ENCODE measurements at regions not wholly inside any gene's neighbourhood (a gene's known extent, or its start where the extent isn't known, plus 50 kb on each side); places are given as distances from the start of the nearest gene placed in this dataset.
A peak's percentile ranks its signal among the peaks of the same experiment; 100 is the strongest.

DNA sequence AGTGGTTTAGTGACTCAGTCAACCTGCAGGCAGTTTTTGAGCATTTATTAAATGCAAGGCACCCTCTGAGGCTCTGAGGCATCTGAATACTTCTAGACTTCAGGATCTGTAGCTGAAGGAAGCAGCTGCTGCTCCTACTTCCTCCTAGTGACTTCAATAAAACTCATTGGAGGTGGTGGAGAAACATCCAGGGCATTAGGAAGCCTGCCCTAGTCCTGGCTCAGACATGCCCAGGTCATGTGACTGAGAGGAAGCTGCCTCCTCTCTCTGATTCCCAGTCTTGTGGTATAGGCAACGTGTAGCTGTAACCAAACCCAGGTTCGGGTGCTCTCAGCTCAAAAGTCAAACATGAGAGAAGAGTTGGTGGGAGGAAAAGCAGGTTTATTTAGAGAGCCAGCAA lies 287.2 kb upstream of the GYPC start:
- no peaks in the 10 kb centered on the region for H3K4me1 ChIP-seq (ENCODE audit: low read depth)
- TF ChIP-seq, protein P1, sequence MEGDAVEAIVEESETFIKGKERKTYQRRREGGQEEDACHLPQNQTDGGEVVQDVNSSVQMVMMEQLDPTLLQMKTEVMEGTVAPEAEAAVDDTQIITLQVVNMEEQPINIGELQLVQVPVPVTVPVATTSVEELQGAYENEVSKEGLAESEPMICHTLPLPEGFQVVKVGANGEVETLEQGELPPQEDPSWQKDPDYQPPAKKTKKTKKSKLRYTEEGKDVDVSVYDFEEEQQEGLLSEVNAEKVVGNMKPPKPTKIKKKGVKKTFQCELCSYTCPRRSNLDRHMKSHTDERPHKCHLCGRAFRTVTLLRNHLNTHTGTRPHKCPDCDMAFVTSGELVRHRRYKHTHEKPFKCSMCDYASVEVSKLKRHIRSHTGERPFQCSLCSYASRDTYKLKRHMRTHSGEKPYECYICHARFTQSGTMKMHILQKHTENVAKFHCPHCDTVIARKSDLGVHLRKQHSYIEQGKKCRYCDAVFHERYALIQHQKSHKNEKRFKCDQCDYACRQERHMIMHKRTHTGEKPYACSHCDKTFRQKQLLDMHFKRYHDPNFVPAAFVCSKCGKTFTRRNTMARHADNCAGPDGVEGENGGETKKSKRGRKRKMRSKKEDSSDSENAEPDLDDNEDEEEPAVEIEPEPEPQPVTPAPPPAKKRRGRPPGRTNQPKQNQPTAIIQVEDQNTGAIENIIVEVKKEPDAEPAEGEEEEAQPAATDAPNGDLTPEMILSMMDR (IDR thresholded peaks at IDR 0.05): no peak
- no peaks in the 10 kb centered on the region for H3K9me3 ChIP-seq
- ATAC-seq (no peak), DNase-seq (peak in 1 of 3 donors; percentile 2)
- intact Hi-C loops (cut with DNase I, micrococcal nuclease): no loop called here
- no peak overlapping the region for H3K4me3 ChIP-seq
- H3K36me3 ChIP-seq (ENCODE audit: low read depth): no peaks in the 10 kb centered on the region

DNA sequence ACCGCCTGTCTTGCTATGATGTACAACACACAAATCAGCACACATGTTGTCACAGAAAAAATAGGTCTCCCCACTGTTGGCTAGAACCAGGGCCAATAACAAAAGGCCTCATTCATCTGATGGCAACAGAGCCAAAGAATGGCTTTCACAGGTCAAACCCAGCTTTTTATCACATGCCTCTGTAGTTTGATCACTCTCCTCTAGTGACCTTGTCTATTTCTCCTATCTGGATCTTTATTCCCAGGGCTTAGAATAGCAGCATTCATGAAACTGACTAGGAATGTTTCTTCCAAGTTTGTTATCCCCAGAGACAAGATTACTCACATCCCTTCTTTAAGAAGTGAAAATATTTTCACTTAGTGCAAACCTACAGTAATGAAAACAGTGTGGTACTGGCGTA lies 285.8 kb upstream of the GYPC start:
- H3K4me1 ChIP-seq (ENCODE audit: low read depth): no peaks in the 10 kb centered on the region
- DNase-seq: no peak
- TF ChIP-seq, protein P1 (IDR thresholded peaks at IDR 0.05): no peak
- H3K9me3 ChIP-seq: no peaks in the 10 kb centered on the region
- H3K4me3 ChIP-seq: no peak overlapping the region
- intact Hi-C loops (cut with DNase I, micrococcal nuclease): no loop called here
- H3K36me3 ChIP-seq (ENCODE audit: low read depth): no peaks in the 10 kb centered on the region
- ATAC-seq: no peak

DNA sequence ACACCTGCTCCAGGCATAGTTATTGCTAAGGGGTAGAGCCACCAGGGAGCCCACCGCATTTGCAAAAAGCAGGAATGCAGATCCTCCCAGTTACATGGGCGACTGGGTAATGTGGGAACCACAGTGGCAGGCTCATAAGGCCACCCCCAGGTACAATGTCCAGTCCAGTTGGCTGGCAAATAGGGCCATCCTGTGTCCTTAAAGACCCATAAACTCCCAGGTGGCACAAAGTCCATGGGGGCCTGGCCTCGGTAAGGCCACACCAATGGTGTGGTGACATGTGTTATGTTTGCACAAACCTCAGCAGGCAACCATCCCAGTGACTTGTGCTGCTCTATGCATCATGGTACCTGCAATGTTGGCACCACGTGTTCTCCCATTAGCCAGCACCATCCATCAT lies 283.6 kb upstream of the GYPC start:
- intact Hi-C loops (cut with DNase I, micrococcal nuclease): no loop called here
- Histone ChIP-seq H3K36me3 (ENCODE audit: low read depth) (no peaks in the 10 kb centered on the region), H3K4me1 (ENCODE audit: low read depth) (no peaks in the 10 kb centered on the region), H3K9me3 (no peaks in the 10 kb centered on the region), H3K4me3 (no peak overlapping the region)
- DNase-seq (no peak), ATAC-seq (no peak)
- TF ChIP-seq, protein P1 (IDR thresholded peaks at IDR 0.05): no peak

DNA sequence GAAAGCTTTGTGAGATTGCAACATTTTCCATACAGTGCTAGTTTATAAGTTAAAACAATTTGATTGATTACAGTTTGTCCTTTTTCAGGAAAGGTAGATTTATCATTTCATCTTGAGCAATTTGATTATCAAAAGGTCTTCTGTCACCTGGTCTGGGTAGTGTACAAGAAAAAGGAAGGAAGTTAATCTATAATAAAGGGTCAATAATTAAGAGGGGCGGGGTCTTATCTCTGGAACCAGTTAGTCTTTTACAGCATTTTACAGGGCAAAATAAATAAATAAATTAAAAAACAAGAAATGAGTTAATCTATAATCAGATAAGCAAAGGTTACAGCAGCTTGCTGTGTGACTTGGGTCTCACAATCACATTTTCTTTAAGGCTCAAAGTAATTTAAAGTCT lies 277.8 kb upstream of the GYPC start:
- intact Hi-C loops (cut with DNase I, micrococcal nuclease): no loop called here
- Histone ChIP-seq H3K9me3 (no peaks in the 10 kb centered on the region), H3K4me1 (ENCODE audit: low read depth) (no peaks in the 10 kb centered on the region), H3K4me3 (no peak overlapping the region), H3K36me3 (ENCODE audit: low read depth) (no peaks in the 10 kb centered on the region)
- ATAC-seq: no peak
- TF ChIP-seq, protein P1 (IDR thresholded peaks at IDR 0.05): no peak
- no peak for DNase-seq

DNA sequence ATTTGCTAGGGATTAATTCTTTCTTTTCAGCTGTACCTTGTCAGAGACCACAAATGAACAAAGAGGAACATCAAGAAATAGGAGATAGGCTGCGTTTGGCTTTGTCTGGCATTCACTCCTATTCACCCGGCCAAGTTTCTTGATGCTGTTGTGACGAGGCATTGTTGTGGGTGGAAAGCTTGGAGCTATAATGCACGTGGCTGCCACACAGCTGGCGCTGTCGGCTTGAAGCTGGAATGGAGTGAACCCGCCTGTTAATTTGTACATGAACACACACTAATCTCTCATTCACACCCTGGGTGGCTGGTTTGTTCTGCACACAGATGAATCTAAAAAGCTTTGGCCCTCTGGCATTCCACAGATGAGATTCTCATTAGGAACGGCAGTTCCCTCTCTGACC lies 274.9 kb upstream of the GYPC start:
- TF ChIP-seq, protein P1 (IDR thresholded peaks at IDR 0.05): no peak
- Histone ChIP-seq H3K36me3 (ENCODE audit: low read depth) (no peaks in the 10 kb centered on the region), H3K9me3 (no peaks in the 10 kb centered on the region), H3K4me3 (no peak overlapping the region), H3K4me1 (ENCODE audit: low read depth) (no peaks in the 10 kb centered on the region)
- no peak for ATAC-seq
- intact Hi-C loops (cut with DNase I, micrococcal nuclease): no loop called here
- no peak for DNase-seq

DNA sequence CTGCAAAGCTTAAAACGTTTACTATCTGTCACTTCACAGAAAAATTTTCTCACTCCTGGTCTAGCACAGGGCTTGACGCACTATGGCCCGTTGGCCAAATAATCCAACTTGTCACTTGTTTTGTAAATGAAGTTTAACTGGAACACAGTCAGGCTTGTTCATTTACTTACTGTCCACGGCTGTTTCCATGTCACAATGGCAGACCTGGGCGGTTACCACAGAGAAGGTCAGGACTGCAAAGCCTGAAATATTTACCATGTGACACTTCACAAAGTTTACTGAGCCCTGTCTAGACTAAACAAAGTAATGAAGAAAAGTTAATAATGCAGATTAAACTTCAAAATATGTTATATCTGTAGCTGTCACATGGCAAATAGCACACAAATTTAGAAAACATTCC lies 273.0 kb upstream of the GYPC start:
- Histone ChIP-seq H3K9me3 (no peaks in the 10 kb centered on the region), H3K4me3 (no peak overlapping the region), H3K36me3 (ENCODE audit: low read depth) (no peaks in the 10 kb centered on the region), H3K4me1 (ENCODE audit: low read depth) (no peaks in the 10 kb centered on the region)
- TF ChIP-seq, protein P1 (IDR thresholded peaks at IDR 0.05): no peak
- ATAC-seq (no peak), DNase-seq (no peak)
- intact Hi-C loops (cut with DNase I, micrococcal nuclease): no loop called here

Data from mucosa of descending colon (tissue), 3 donors.